Activated T-helper 2 cell treated with anti-CD3 and anti-CD28 coated beads, Interferon-gamma antibody, Interleukin-2, Interleukin-4, amounts not matched to agents 10 μg/mL and 5 μg/mL and 100 μg/mL, durations not matched to agents 14 hours and 24 hours and 36 hours (primary cell): ENCODE measurements at regions not wholly inside any gene's neighbourhood (a gene's known extent, or its start where the extent isn't known, plus 50 kb on each side); places are given as distances from the start of the nearest gene placed in this dataset.
A peak's percentile ranks its signal among the peaks of the same experiment; 100 is the strongest.

ENCODE experiments used
- DNase-seq: peaks from one replicate; pipeline ENCODE4 v3.0.0; 2021; ENCODE audit warnings: low spot score
- H3K27ac Mint-ChIP-seq: one replicate; pipeline ENCODE4 v1.8.0; 2021; ENCODE audit warnings: mixed read lengths
- H3K27me3 Mint-ChIP-seq: one replicate; pipeline ENCODE4 v1.8.0; 2021; ENCODE audit warnings: low read depth, mixed read lengths
- H3K36me3 Mint-ChIP-seq: one replicate; pipeline ENCODE4 v1.8.0; 2021; ENCODE audit warnings: low read depth, mixed read lengths
- H3K4me1 Mint-ChIP-seq: one replicate; pipeline ENCODE4 v1.8.0; 2021; ENCODE audit warnings: low read depth, mixed read lengths
- H3K4me3 Mint-ChIP-seq: one replicate; pipeline ENCODE4 v1.8.0; 2021; ENCODE audit warnings: low read depth, mild to moderate bottlenecking, moderate library complexity, mixed read lengths
- H3K9me3 Mint-ChIP-seq: one replicate; pipeline ENCODE4 v1.8.0; 2021; ENCODE audit warnings: mixed read lengths
- intact Hi-C: fragments of 100-400 bp; cut with micrococcal nuclease; formaldehyde crosslinking; loops from one replicate; pipeline ENCODE4 v1.15.1; 2023

GRCh38 chr16:85307552-85308364 is 195.5 kb upstream of the CIBAR2 start:
- H3K4me3 Mint-ChIP-seq: no peak overlapping the region
- intact Hi-C loops: loop anchor here (2.0 to 10.0 kb wide), 2 partner anchors 117 to 305 kb away; partner anchors contain the start of gene GSE1
- no peaks in the 10 kb centered on the region for H3K9me3 Mint-ChIP-seq
- no peak for DNase-seq
- H3K36me3 Mint-ChIP-seq: peaks cover 2% of the 10 kb centered on the region
- H3K27me3 Mint-ChIP-seq: no peaks in the 10 kb centered on the region
- H3K4me1 Mint-ChIP-seq: peaks cover 44% of the 10 kb centered on the region
- peak overlapping the region; percentile 74 for H3K27ac Mint-ChIP-seq

- Mint-ChIP-seq H3K36me3 (peaks cover 2% of the 10 kb centered on the region), H3K27ac (no peak overlapping the region), H3K27me3 (no peaks in the 10 kb centered on the region), H3K9me3 (no peaks in the 10 kb centered on the region), H3K4me3 (no peak overlapping the region), H3K4me1 (peaks cover 42% of the 10 kb centered on the region)
- no peak for DNase-seq
- intact Hi-C loops: loop anchor here (10.0 kb wide), 1 partner anchor 116 kb away; no protein-coding TSS in a partner anchor
These were observed 196.6 kb upstream of the CIBAR2 start for GRCh38 chr16:85308611-85309540.

- peaks cover 38% of the 10 kb centered on the region for H3K4me1 Mint-ChIP-seq
- peak overlapping the region; percentile 28 for H3K27ac Mint-ChIP-seq
- DNase-seq: no peak
These were observed 197.7 kb upstream of the CIBAR2 start for GRCh38 chr16:85309656-85310587.

GRCh38 chr16:85310868-85311585 is 198.8 kb upstream of the CIBAR2 start:
- DNase-seq: no peak
- Mint-ChIP-seq H3K36me3 (peaks cover 1% of the 10 kb centered on the region), H3K9me3 (no peaks in the 10 kb centered on the region), H3K27ac (peak overlapping the region; percentile 59), H3K4me1 (peaks cover 35% of the 10 kb centered on the region), H3K27me3 (no peaks in the 10 kb centered on the region), H3K4me3 (peak overlapping the region; percentile 51)
- intact Hi-C loops: no loop called here

More at GRCh38 chr16:85309656-85310587, 197.7 kb upstream of the CIBAR2 start:
- no peak overlapping the region for H3K4me3 Mint-ChIP-seq
- H3K9me3 Mint-ChIP-seq: no peaks in the 10 kb centered on the region
- no peaks in the 10 kb centered on the region for H3K27me3 Mint-ChIP-seq
- intact Hi-C loops: loop anchor here (10.0 kb wide), 1 partner anchor 115 kb away; no protein-coding TSS in a partner anchor
- H3K36me3 Mint-ChIP-seq: peaks cover 2% of the 10 kb centered on the region

GRCh38 chr16:85311741-85312140 is 199.5 kb upstream of the CIBAR2 start:
- Mint-ChIP-seq H3K4me3 (peak overlapping the region; percentile 51), H3K27me3 (no peaks in the 10 kb centered on the region), H3K27ac (peak overlapping the region; percentile 59), H3K4me1 (peaks cover 30% of the 10 kb centered on the region), H3K36me3 (no peaks in the 10 kb centered on the region), H3K9me3 (no peaks in the 10 kb centered on the region)
- intact Hi-C loops: no loop called here
- DNase-seq: no peak

GRCh38 chr16:85312174-85312573 is 199.9 kb upstream of the CIBAR2 start:
- H3K36me3 Mint-ChIP-seq: no peaks in the 10 kb centered on the region
- peak overlapping the region; percentile 2 for H3K27ac Mint-ChIP-seq
- no peaks in the 10 kb centered on the region for H3K27me3 Mint-ChIP-seq
- no peaks in the 10 kb centered on the region for H3K9me3 Mint-ChIP-seq
- no peak overlapping the region for H3K4me3 Mint-ChIP-seq
- DNase-seq: no peak
- intact Hi-C loops: no loop called here
- peaks cover 30% of the 10 kb centered on the region for H3K4me1 Mint-ChIP-seq

GRCh38 chr16:85312642-85313525 is 200.6 kb upstream of the CIBAR2 start:
- intact Hi-C loops: no loop called here
- no peak for DNase-seq
- H3K4me1 Mint-ChIP-seq: peaks cover 24% of the 10 kb centered on the region
- H3K9me3 Mint-ChIP-seq: no peaks in the 10 kb centered on the region
- H3K36me3 Mint-ChIP-seq: no peaks in the 10 kb centered on the region
- H3K27ac Mint-ChIP-seq: peak overlapping the region; percentile 2
- H3K4me3 Mint-ChIP-seq: no peak overlapping the region
- H3K27me3 Mint-ChIP-seq: no peaks in the 10 kb centered on the region

GRCh38 chr16:85313526-85314301 is 201.4 kb upstream of the CIBAR2 start:
- no peaks in the 10 kb centered on the region for H3K9me3 Mint-ChIP-seq
- intact Hi-C loops: no loop called here
- no peak overlapping the region for H3K27ac Mint-ChIP-seq
- no peaks in the 10 kb centered on the region for H3K36me3 Mint-ChIP-seq
- H3K4me1 Mint-ChIP-seq: peaks cover 16% of the 10 kb centered on the region
- DNase-seq: no peak
- H3K27me3 Mint-ChIP-seq: no peaks in the 10 kb centered on the region
- no peak overlapping the region for H3K4me3 Mint-ChIP-seq

- intact Hi-C loops: no loop called here
- no peak for DNase-seq
- no peaks in the 10 kb centered on the region for H3K27me3 Mint-ChIP-seq
- H3K9me3 Mint-ChIP-seq: no peaks in the 10 kb centered on the region
- H3K36me3 Mint-ChIP-seq: no peaks in the 10 kb centered on the region
- H3K4me1 Mint-ChIP-seq: peaks cover 13% of the 10 kb centered on the region
- no peak overlapping the region for H3K4me3 Mint-ChIP-seq
- no peak overlapping the region for H3K27ac Mint-ChIP-seq
These were observed 202.3 kb upstream of the CIBAR2 start for GRCh38 chr16:85314512-85314971.

- no peak overlapping the region for H3K27ac Mint-ChIP-seq
- H3K4me3 Mint-ChIP-seq: no peak overlapping the region
- H3K27me3 Mint-ChIP-seq: no peaks in the 10 kb centered on the region
- peaks cover 9% of the 10 kb centered on the region for H3K4me1 Mint-ChIP-seq
- no peak for DNase-seq
- no peaks in the 10 kb centered on the region for H3K36me3 Mint-ChIP-seq
- no peaks in the 10 kb centered on the region for H3K9me3 Mint-ChIP-seq
- intact Hi-C loops: no loop called here
These were observed 203.6 kb upstream of the CIBAR2 start for GRCh38 chr16:85315866-85316265.
